GM18907 (cell line): ENCODE measurements at regions not wholly inside any gene's neighbourhood (a gene's known extent, or its start where the extent isn't known, plus 50 kb on each side); places are given as distances from the start of the nearest gene placed in this dataset.
"Not testable (repeated sequence)": the region's sequence is repeated elsewhere in the genome, so short reads cannot be mapped to it uniquely, and the experiment has no call there.

ENCODE experiments used
- ATAC-seq: cut with Tn5 transposase; IDR thresholded peaks from one replicate; pipeline ENCODE4 v1.9.1; 2021; ENCODE audit warnings: mild to moderate bottlenecking, moderate library complexity; ENCODE audit not compliant: unreplicated experiment

GRCh38 chr4:160549951-160550519, 1447.2 kb downstream of the RAPGEF2 start:
- not testable (repeated sequence) for ATAC-seq

DNA sequence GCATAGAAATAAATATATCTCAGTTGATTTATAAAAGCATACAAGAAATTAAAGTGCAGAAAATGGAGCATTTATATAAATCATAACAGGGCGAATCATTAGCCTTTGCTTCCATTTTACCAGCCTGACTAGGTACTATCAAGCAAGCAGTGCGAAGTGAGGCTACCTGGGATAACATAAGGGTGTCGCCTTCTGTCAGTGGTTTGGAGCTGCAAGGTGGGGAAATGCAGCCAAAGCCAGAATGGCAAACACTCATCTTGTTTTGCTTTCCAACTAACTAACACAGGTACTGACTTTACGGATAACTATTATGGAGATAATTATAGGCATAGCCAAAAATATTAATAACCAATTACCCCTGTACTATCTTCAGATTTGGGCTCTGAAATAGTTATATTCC, 1459.8 kb downstream of the RAPGEF2 start:
- no peak for ATAC-seq

DNA sequence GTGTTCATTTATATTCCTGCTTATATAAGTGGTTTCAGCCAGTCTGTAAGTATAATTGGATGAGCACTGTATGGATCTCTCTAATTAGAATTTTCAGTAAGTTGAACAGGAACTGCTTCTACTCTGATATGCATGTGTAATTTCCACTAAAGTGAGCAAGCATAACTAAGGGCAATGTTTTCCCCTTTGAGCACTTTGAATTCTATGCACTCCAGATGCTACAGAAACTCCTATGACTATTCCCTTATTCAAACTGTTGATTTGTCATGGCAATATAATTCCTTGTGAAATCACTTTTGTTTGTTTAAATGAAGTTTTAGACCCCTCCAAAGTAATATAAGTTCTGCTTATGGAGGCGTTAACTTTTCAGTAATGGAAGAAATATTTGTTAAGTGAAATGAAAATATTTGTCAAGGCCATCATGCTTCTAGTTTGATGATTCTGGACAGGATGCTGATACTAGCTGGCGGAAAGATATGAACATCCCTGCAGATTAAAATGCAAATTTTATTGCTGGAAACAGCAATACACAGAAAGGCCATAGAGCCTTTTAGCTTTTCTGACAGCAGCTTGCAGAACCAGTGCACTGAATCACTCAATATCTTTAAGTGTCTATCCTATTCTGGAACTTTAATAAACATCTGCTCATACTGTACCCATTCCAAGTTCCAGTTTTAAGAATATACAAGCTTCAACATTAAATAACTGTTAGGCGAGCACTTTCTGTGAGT, 1460.8 kb downstream of the RAPGEF2 start:
- ATAC-seq: no peak

DNA sequence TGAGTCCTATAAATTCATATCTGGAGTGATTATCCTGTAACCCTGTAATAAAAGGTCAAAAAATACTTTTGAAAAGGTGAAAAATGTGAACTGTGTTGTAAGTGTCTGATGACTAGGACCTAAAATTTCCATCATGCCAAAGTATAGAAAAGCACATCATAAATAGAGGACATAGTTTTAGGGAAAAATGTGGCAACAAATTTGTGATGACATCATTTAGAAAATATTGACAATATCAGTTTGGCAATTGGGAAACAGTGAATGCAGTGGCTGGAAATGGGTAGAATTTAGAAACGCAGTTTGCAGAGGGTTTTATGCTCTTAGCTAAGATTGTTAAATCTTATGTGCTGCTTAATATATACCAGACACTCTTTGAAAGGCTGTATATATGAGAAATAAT, 1464.8 kb downstream of the RAPGEF2 start:
- no peak for ATAC-seq

GRCh38 chr4:160570271-160570670, 1467.4 kb downstream of the RAPGEF2 start:
- no peak for ATAC-seq

GRCh38 chr4:160574272-160574671, 1471.4 kb downstream of the RAPGEF2 start:
- ATAC-seq: not testable (repeated sequence)

DNA sequence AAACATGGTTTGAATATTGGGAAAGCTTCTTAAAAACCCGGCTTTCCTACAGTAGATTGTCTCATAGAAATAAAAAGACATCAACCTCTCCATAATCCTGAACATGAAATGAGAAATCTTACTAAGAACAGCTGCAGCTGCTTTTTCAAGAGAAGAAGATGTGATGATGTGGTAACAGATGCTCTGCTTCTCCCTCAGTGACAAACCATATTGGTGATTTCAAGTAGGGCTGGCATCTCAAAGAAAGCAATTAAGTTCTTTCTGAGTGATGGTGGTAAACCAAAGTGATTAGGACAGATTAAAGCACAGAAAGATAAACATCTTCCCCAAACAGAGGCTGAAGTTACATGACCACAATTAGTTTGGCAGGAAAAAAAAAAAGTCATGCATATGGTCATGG, 1477.7 kb downstream of the RAPGEF2 start:
- no peak for ATAC-seq

- ATAC-seq: no peak
These were observed 1489.4 kb downstream of the RAPGEF2 start for GRCh38 chr4:160592258-160592657.

DNA sequence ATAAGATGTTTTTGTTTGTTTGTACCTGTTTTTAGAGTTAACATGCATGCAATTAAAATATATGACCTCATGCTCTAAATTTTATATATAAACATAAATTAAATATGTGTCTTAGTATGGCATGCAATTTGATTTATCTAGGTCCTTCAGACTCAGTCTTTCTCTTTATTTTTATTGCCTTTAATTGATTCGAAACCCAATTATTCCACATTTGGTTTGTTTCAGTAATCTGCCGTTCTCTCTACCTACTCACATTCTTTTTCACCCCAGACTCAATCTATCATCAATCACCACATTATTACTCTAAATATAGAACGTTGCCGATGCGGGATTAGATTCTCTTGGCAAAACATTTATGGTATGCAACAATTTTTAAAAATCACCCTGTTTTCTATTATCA, 1492.8 kb downstream of the RAPGEF2 start:
- ATAC-seq: no peak

DNA sequence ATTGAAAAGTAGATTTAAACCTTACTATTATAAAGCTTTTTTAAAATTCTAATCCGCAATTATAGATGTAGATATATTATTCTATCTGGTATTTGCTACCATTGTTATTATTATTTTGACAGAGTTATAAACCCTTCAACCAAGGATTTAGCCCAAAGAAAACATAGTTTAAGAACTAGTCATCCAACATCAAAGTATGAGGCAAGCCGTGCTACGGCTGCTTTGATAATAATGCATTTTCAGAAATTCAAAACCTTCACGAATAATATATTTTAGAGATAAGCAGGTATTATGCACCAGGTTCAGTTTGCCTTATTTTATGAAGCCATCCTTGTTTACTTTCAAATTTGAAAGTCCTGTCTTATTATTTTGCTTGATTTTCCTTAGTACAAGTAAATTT, 1501.7 kb downstream of the RAPGEF2 start:
- no peak for ATAC-seq

- no peak for ATAC-seq
These were observed 1508.3 kb downstream of the RAPGEF2 start for GRCh38 chr4:160611181-160611580.

DNA sequence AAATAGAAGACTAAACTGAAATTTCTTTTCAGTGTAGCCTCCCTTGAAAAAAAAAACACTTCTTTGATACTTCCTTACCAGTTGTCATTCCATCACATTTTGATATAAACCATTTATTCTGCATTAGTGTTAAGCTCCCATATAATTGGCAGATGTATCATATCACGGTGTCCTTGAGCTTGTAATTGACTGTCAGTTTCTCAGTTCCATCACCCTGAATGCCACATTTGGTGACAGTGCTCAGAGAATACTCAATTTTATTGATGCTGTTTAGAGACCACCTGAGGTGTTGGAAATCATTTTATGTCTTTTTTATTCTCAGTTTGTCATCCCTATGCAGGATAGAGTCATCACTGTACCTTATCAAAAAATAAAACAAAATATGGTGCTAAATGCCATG, 1528.2 kb downstream of the RAPGEF2 start:
- ATAC-seq: no peak

GRCh38 chr4:160652790-160653189, 1511.0 kb downstream of the FSTL5 start:
- no peak for ATAC-seq

DNA sequence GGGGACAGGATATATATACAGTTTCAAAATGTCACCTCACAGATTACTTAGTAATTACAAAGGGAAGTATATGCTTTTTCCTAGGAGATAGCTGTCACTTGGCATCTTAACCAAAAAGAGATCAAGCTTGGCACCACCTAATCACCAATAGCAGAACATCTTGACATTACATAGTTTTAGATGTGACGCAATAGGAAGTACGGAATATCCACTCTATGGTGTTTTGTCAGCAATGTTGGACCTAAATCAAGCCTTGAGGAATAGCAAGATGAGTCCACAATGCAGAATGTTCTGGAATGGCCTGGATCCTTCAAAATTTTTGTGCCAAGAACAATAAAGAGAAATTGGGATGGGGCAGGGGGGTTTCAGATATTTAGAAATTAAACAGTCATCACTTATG, 1488.2 kb downstream of the FSTL5 start:
- no peak for ATAC-seq

DNA sequence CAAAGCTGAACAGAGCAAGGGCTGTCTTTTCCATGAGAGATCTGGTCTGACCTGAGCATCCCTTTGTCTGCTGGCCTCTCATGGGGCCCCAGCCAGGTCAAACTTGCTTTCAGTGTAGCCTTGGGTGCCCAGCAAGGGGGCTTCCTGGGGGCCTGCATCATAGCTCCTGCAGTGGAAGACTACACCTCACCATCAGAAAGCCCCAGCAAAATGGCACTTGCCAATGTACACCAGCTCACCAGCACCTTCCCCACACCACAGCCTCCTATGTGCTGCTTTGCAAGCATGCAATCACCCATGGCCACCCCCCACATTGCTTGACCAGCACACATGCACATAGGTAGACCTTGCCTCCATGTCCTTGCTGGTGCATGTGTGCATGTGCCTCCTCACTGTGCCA, 1478.1 kb downstream of the FSTL5 start:
- ATAC-seq: no peak

GRCh38 chr4:160701671-160702070, 1462.1 kb downstream of the FSTL5 start:
- ATAC-seq: no peak

- ATAC-seq: no peak
These were observed 1454.8 kb downstream of the FSTL5 start for GRCh38 chr4:160709026-160709425.

GRCh38 chr4:160709546-160709945, 1454.3 kb downstream of the FSTL5 start:
- ATAC-seq: no peak

GRCh38 chr4:160716551-160716950, 1447.2 kb downstream of the FSTL5 start:
- ATAC-seq: no peak

GRCh38 chr4:160717848-160718247, 1446.0 kb downstream of the FSTL5 start:
- no peak for ATAC-seq

DNA sequence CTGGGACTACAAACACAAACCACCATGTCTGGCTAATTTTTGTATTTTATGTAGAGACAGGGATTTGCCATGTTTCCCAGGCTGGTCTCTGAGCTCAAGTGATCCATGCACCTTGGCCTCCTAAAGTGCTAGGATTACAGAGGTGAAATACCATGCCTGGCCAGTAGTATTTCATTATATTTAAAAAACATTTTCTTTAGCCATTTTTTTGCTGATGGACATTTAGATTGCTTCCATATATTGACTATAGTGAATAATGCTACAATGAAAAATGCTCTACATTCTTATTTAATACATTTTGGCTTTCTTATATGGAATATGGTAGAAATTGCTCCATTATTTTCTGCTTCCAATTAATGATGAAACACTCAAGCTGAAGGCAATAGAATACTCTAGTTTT, 1439.7 kb downstream of the FSTL5 start:
- ATAC-seq: no peak

DNA sequence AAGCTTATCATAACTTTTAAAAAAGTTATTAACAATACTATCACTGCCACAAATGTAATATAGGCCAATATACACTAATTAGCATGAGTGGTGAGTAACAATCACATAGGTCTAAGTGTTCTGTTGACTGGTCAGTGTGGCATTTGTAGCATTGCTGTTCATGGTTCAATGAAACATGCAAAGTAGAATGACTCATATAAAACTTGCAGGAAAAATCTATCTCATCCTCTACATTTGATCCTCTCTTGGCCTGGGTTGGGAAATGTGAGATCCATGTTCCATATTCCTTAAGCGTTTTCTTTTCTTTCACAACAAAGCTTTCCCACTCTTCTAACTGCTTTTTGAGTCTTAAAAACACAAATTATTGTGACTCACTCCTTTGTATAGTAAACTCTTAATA, 1418.7 kb downstream of the FSTL5 start:
- no peak for ATAC-seq

DNA sequence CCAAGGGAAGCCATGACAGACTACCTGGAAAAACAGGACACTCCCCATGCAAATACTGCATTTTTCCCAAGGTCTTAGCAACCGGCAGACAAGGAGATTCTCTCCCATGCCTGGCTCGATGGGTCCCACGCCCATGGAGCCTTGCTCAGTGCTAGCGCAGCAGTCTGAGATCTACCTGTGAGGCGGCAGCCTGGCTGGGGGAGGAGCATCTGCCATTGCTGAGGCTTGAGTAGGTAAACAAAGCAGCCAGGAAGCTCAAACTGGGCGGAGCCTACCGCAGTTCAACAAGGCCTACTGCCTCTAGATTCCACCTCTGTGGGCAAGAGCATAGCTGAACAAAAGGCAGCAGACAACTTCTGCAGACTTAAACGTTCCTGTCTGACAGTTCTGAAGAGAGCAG, 1417.2 kb downstream of the FSTL5 start:
- ATAC-seq: not testable (repeated sequence)
